NCI-H1105 (cell line): ENCODE measurements at regions not wholly inside any gene's neighbourhood (a gene's known extent, or its start where the extent isn't known, plus 50 kb on each side); places are given as distances from the start of the nearest gene placed in this dataset.

ENCODE experiments used
- DNase-seq: peaks from one replicate; lab custom pipeline; 2025; lab: John Stamatoyannopoulos, UW

GRCh38 chr3:5270666-5271371 is 83.3 kb downstream of the EDEM1 start:
- DNase-seq, result no peak

GRCh38 chr3:5271372-5271683 is 83.8 kb downstream of the EDEM1 start:
- no peak for DNase-seq

- no peak for DNase-seq
These were observed 84.9 kb downstream of the EDEM1 start for GRCh38 chr3:5272387-5272786.

DNA sequence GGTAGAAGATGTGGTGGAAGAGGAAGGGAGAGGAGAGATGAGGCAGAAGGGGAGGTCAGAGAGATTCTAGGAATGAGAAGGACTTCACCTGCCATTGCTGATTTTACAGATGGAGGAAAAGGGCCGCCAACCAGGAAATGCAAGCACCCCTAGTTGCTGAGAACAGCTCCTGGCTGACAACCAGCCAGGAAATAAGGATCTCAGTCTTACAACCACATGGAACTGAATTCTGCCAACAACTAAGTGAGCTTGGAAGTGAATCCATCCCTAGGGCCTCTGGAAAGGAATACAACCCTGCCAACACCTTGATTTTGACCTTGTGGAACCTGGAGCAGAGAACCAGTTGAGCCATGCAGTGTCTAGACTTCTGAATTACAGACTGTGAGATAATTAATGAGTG is 86.6 kb downstream of the EDEM1 start:
- no peak for DNase-seq

DNA sequence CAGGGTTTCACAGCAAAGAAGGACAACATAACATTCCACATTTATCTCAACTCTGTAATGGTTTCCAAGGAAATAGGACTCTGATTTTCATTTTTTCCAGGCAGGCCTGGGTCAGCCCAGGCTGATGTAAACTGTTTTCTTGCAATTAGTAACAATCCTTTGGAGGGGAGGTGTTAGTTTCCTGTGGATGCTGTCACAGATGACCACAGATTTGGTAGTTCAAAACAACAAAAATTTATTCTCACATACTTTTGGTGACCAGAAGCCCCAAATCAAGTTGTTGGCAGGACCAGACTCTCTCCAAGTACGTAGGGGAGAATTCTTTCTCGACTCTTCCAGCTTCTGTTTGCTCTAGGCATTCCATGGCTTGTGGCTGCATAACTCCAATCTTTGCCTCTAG is 88.0 kb downstream of the EDEM1 start:
- no peak for DNase-seq

GRCh38 chr3:5276934-5277333 is 89.4 kb downstream of the EDEM1 start:
- no peak for DNase-seq

GRCh38 chr3:5277612-5278236 is 90.2 kb downstream of the EDEM1 start:
- no peak for DNase-seq

DNA sequence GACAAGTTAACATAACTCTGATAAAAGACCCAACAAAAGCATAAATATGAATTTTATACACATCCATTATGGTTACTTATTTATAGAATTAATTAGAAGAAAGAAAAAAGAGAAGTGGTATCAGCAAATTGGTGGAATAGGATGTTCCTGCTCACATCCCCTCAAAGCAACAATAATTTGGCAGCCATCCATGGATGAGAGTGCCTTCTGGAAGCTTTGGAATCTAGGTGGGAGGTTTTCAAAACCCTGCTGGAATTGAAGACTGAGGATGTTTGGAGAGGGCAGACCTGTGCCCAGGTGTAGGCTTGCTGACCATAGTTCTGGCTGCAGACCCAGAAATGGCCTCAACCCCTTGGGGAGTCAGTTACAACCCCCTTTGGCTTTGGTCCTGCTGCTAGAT is 91.2 kb downstream of the EDEM1 start:
- DNase-seq, result no peak

GRCh38 chr3:5282703-5283102 is 95.2 kb downstream of the EDEM1 start:
- DNase-seq, result no peak

- DNase-seq, result no peak
These were observed 97.9 kb downstream of the EDEM1 start for GRCh38 chr3:5285439-5285838.

GRCh38 chr3:5290915-5291314 is 103.4 kb downstream of the EDEM1 start:
- no peak for DNase-seq

- peak; percentile 32 for DNase-seq
These were observed 105.0 kb downstream of the EDEM1 start for GRCh38 chr3:5292512-5292911.

DNA sequence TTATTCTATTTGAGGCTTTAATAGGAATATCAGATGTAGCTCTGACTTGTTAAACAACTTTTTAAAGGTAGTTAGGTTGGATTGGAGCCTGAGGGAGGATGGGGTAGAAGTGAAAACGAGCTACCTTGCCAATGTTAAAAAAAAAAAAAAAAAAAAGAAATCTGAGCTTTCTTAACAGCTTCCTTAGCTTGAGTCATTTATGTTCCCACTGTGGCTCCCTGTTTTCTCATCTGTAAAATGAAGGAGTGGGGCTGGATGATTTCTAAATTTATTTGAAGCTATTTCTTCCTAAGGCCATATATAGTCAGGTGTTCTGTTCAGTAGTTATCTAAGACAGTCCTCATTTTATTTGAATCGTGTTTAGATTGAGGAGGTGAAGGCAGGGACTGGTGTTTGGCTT is 105.7 kb downstream of the EDEM1 start:
- DNase-seq, result no peak

GRCh38 chr3:5294356-5294755 is 106.8 kb downstream of the EDEM1 start:
- DNase-seq, result no peak

DNA sequence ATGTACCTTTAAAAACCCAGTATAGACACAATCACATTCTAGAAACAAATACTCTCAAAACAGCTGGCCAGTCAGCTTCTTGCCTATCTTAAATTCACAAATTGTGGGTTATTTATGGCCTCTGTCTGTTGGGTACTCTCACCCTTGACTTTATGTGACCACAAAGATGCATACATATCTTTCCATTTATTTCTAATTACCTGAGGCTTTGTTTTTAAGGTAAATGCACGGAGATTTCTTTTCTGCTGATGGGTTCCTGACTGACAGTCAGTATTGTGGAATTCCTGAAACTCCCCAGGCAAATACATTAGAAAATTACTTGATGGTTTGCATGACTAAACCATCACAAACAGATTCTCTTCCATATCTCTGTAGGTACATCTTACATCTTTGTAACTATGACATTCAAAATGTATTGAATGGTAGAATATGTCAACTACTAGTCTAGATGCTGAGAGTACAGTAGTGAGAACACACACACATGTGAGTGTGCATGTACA is 107.7 kb downstream of the EDEM1 start:
- no peak for DNase-seq

DNA sequence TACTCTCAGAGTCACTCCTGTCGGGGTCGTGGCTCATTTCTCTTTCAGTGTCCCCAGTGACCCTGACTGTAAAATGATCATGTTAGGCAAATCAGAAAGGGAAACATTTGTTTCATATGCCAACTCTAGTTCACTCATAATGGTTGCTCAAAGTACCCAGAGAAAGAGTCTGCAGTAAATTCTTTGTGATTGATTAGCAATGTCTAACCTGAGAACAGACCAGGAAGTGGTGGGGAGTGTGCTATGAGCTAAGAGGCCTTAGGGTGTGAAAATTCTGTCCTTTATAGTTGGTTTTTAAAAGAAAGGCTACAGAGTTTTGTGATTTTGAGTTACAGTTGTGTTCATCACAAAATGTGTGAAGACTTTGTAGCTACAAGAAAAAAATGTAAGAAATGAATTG is 108.9 kb downstream of the EDEM1 start:
- DNase-seq, result no peak

- no peak for DNase-seq
These were observed 110.4 kb downstream of the EDEM1 start for GRCh38 chr3:5297895-5298294.

- DNase-seq, result no peak
These were observed 110.9 kb downstream of the EDEM1 start for GRCh38 chr3:5298453-5298852.

DNA sequence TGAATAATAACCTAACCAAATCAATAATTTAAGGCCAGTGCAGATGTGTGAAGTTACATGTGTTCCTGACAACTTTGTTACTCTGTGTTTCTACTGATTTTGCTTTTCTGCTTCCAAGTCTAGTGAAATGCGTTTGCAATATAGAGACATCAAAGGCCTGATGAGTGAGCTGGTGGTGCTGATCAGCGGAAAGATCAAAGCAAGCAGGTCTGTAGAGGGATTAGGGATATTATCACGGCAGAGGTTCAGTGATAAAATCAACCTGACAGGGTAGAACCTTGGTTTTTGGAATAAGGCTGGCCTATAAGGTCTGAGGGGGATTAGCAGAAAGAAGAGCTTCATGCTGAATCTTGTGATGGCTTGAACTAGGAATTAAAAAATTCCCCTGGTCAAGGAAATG is 111.7 kb downstream of the EDEM1 start:
- no peak for DNase-seq

DNA sequence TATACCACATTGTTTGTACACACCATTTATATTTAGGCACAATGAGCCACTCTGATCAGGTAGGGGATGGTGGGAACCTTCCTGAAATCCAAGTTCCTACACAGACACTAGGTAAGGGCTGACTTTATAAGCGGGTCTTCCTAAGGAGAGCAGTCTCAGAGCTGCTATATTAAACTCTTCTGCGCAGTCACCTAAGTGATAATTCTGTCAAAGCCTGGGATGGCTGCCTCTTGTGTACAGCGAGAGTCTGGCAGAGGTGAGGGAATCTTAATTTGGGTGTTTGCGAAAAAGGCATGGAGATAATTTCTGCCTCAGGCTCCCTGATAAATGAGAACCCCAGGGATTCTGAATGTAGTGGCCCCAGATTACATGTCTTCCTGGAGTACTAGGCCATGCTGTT is 113.1 kb downstream of the EDEM1 start:
- no peak for DNase-seq

DNA sequence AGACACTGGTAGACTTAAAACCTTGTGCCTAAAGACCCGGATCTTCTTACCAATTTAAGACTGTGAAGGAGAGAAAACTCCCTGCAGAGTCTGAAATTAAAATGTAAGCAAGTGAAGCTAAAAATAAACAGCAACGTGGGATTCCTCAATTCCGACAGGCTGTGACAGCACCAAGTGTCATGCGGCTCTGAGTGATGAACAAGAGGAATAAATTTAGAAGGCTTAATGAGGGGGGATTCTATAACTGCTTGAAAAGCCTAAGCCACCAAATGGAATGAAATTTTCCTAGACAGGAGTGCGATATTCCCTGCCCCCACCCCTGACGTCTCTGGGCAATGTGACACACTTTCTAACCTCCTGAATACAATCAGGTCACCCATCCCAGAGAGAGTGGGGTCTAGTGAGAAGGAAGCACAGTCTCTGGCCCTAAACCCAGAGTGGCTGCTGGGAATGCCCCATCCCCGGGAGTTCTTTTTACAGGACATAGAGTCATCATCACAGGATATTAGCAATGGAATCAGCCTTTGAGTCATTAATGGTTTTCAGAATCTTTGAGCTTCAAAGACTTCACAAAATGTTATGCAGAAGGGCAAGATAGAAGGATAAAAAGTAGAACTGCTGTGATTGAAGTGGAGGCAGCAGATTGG is 114.3 kb downstream of the EDEM1 start:
- no peak for DNase-seq

DNA sequence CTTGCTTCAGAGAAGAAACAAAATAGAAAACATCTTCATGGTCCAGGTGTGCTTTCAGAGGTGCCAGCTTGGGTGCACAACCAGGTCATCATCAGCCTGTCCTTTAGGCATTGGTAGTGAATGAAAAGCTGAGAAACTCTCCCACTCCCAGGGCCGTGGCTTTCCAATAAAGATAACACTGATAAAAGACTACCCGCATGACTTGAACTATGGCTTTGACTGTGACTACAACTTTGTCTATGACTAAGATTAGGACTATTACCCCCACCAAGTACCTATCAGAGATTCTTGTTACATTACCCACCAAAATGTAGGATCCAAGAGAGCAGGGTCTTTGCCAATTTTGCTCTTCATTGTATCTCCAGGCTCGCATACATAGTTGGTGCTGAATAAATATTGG is 115.2 kb downstream of the EDEM1 start:
- no peak for DNase-seq

- DNase-seq, result no peak
These were observed 116.7 kb downstream of the EDEM1 start for GRCh38 chr3:5304188-5304587.
